Cerebellar nuclear complex (tissue), 1 donor: ENCODE measurements at regions not wholly inside any gene's neighbourhood (a gene's known extent, or its start where the extent isn't known, plus 50 kb on each side); places are given as distances from the start of the nearest gene placed in this dataset.
"Not testable (repeated sequence)": the region's sequence is repeated elsewhere in the genome, so short reads cannot be mapped to it uniquely, and the experiment has no call there.

Experiments
- DNase-seq, 2 experiments: peaks; one replicate each; lab custom pipeline; 2025; lab: John Stamatoyannopoulos, UW

- no peak for DNase-seq
Measured at GRCh38 chr11:29627541-29627940, 389.3 kb downstream of the KCNA4 start.

GRCh38 chr11:29623144-29623722 lies 393.6 kb downstream of the KCNA4 start:
- DNase-seq: no peak

GRCh38 chr11:29616611-29617010 lies 400.2 kb downstream of the KCNA4 start:
- DNase-seq: no peak

- no peak for DNase-seq
Measured at GRCh38 chr11:29612423-29612822, 404.4 kb downstream of the KCNA4 start.

GRCh38 chr11:29606330-29607031 lies 410.3 kb downstream of the KCNA4 start:
- no peak for DNase-seq

GRCh38 chr11:29600151-29600575 lies 416.7 kb downstream of the KCNA4 start:
- not testable (repeated sequence) for DNase-seq

GRCh38 chr11:29584342-29584741 lies 432.5 kb downstream of the KCNA4 start:
- no peak for DNase-seq

GRCh38 chr11:29578806-29579205 lies 438.0 kb downstream of the KCNA4 start:
- DNase-seq: no peak

- no peak for DNase-seq
Measured at GRCh38 chr11:29564486-29564885, 452.3 kb downstream of the KCNA4 start.

GRCh38 chr11:29562183-29562582 lies 454.6 kb downstream of the KCNA4 start:
- no peak for DNase-seq

- DNase-seq: no peak
Measured at GRCh38 chr11:29553990-29554389, 462.8 kb downstream of the KCNA4 start.

GRCh38 chr11:29538339-29539036 lies 478.3 kb downstream of the KCNA4 start:
- DNase-seq: no peak

- no peak for DNase-seq
Measured at GRCh38 chr11:29534836-29535235, 482.0 kb downstream of the KCNA4 start.

GRCh38 chr11:29530961-29531360 lies 485.9 kb downstream of the KCNA4 start:
- DNase-seq: no peak

- no peak for DNase-seq
Measured at GRCh38 chr11:29527391-29527936, 489.4 kb downstream of the KCNA4 start.

- DNase-seq: no peak
Measured at GRCh38 chr11:29518389-29519174, 498.2 kb downstream of the KCNA4 start.

- no peak for DNase-seq
Measured at GRCh38 chr11:29511394-29511793, 505.4 kb downstream of the KCNA4 start.

- DNase-seq: no peak
Measured at GRCh38 chr11:29507376-29507775, 509.5 kb downstream of the KCNA4 start.

- no peak for DNase-seq
Measured at GRCh38 chr11:29495676-29496075, 521.2 kb downstream of the KCNA4 start.

- no peak for DNase-seq
Measured at GRCh38 chr11:29490938-29491337, 525.9 kb downstream of the KCNA4 start.

- DNase-seq: no peak
Measured at GRCh38 chr11:29486301-29486700, 530.5 kb downstream of the KCNA4 start.

GRCh38 chr11:29485641-29486040 lies 531.2 kb downstream of the KCNA4 start:
- no peak for DNase-seq
